ENCODE measurements at regions not wholly inside any gene's neighbourhood (a gene's known extent, or its start where the extent isn't known, plus 50 kb on each side); places are given as distances from the start of the nearest gene placed in this dataset.

- no peak for TF ChIP-seq CTCF (IDR thresholded peaks at IDR 0.05)
- intact Hi-C loops (cut with DNase I), result no loop called here
- no peaks in the 10 kb centered on the region for H3K4me1 ChIP-seq
- no peaks in the 10 kb centered on the region for H3K27me3 ChIP-seq
- WGBS, 2 donors, result 53 to 68% methylated on average over 4 of the region's 4 CpGs
- H3K4me3 ChIP-seq, result no peak overlapping the region
- DNase-seq (no peak), FAIRE-seq (no peak), ATAC-seq (no peak)
- no peak overlapping the region for H3K27ac ChIP-seq
- no peaks in the 10 kb centered on the region for H3K9me3 ChIP-seq
- no peaks in the 10 kb centered on the region for H3K36me3 ChIP-seq
Measured at GRCh38 chr5:154630410-154630809, 124.8 kb upstream of the LARP1 start.

- FAIRE-seq, result no peak
- no peak overlapping the region for H3K27ac ChIP-seq
- no peaks in the 10 kb centered on the region for H3K9me3 ChIP-seq
- H3K4me3 ChIP-seq, result no peak overlapping the region
- no peaks in the 10 kb centered on the region for H3K36me3 ChIP-seq
- DNase-seq, result no peak
- no peak for TF ChIP-seq CTCF (IDR thresholded peaks at IDR 0.05)
- no peaks in the 10 kb centered on the region for H3K27me3 ChIP-seq
- ATAC-seq, result no peak
- 55 to 60% methylated on average over 4 of the region's 4 CpGs for WGBS, 2 donors
- H3K4me1 ChIP-seq, result no peaks in the 10 kb centered on the region
- intact Hi-C loops (cut with DNase I), result loop anchor here in 1 of 3 donors (10.0 kb wide), 1 partner anchor 154 kb away; the partner anchor contains the start of gene HAND1
Measured at GRCh38 chr5:154628685-154629084, 126.5 kb upstream of the LARP1 start.

GRCh38 chr5:154627698-154628678 is 127.2 kb upstream of the LARP1 start:
- DNase-seq, result no peak
- Histone ChIP-seq H3K36me3 (no peaks in the 10 kb centered on the region), H3K4me3 (no peak overlapping the region), H3K9me3 (no peaks in the 10 kb centered on the region), H3K27me3 (no peaks in the 10 kb centered on the region), H3K27ac (no peak overlapping the region), H3K4me1 (no peaks in the 10 kb centered on the region)
- 67 to 73% methylated on average over 7 of the region's 7 CpGs for WGBS, 2 donors
- no peak for TF ChIP-seq CTCF (IDR thresholded peaks at IDR 0.05)
- peak in 1 of 4 donors; percentile 23 for ATAC-seq
- intact Hi-C loops (cut with DNase I), result loop anchor here in 1 of 3 donors (10.0 kb wide), 1 partner anchor 153 kb away; the partner anchor contains the start of gene HAND1
- FAIRE-seq, result no peak

- Histone ChIP-seq H3K27ac (no peak overlapping the region), H3K4me1 (no peaks in the 10 kb centered on the region), H3K4me3 (no peak overlapping the region), H3K9me3 (no peaks in the 10 kb centered on the region), H3K27me3 (no peaks in the 10 kb centered on the region), H3K36me3 (no peaks in the 10 kb centered on the region)
- ATAC-seq, result no peak
- no peak for TF ChIP-seq CTCF (IDR thresholded peaks at IDR 0.05)
- no peak for DNase-seq
- no peak for FAIRE-seq
- intact Hi-C loops (cut with DNase I), result loop anchor here in 1 of 3 donors (10.0 kb wide), 1 partner anchor 152 kb away; the partner anchor contains the start of gene HAND1
- WGBS, 2 donors, result 69 to 79% methylated on average over 7 of the region's 7 CpGs
Measured at GRCh38 chr5:154626876-154627557, 128.2 kb upstream of the LARP1 start.
